GM23338 (cell line): ENCODE measurements at regions not wholly inside any gene's neighbourhood (a gene's known extent, or its start where the extent isn't known, plus 50 kb on each side); places are given as distances from the start of the nearest gene placed in this dataset.

ENCODE experiments used
- CREB1 ChIP-seq: fragments of 250-450 bp; sonication (Bioruptor Pico); IDR thresholded peaks from 2 replicates; pipeline ENCODE4 v1.5.0; 2020; ENCODE audit warnings: low read depth, mild to moderate bottlenecking, moderate library complexity
- EZH2 ChIP-seq: fragments of 200-600 bp; sonication (generic); IDR thresholded peaks from one replicate; pipeline ENCODE4 v1.8.0; 2017; ENCODE audit warnings: antibody characterized with exemption, mild to moderate bottlenecking, low read depth; ENCODE audit not compliant: unreplicated experiment
- EZH2phosphoT487 ChIP-seq: fragments of 200-600 bp; sonication (generic); IDR thresholded peaks from one replicate; pipeline ENCODE4 v1.8.1; 2018; ENCODE audit warnings: antibody characterized with exemption; ENCODE audit not compliant: unreplicated experiment
- POLR2AphosphoS5 ChIP-seq: IDR thresholded peaks from 2 replicates; pipeline ENCODE4 v1.6.1; 2016; ENCODE audit warnings: antibody characterized with exemption, low read depth
- TF ChIP-seq, protein P1 (sequence below), 2 experiments: fragments of 200-600 bp in 1 of 2; sonication (generic) in 1 of 2; conservative IDR thresholded peaks; 2 replicates each; pipeline versions ENCODE4 v1.5.1 to v1.6.1; 2016 to 2017; ENCODE audit warnings: antibody characterized with exemption in 2 of 2, low read depth in 2 of 2, mild to moderate bottlenecking in 2 of 2, moderate library complexity in 1 of 2
- TF ChIP-seq, protein P2 (sequence below): IDR thresholded peaks from one replicate; pipeline ENCODE4 v1.6.1; 2018; ENCODE audit warnings: antibody characterized with exemption; ENCODE audit not compliant: unreplicated experiment
- TF ChIP-seq, protein P3 (sequence below): IDR thresholded peaks from 2 replicates; pipeline ENCODE4 v1.6.1; 2016; ENCODE audit warnings: antibody characterized with exemption

DNA sequence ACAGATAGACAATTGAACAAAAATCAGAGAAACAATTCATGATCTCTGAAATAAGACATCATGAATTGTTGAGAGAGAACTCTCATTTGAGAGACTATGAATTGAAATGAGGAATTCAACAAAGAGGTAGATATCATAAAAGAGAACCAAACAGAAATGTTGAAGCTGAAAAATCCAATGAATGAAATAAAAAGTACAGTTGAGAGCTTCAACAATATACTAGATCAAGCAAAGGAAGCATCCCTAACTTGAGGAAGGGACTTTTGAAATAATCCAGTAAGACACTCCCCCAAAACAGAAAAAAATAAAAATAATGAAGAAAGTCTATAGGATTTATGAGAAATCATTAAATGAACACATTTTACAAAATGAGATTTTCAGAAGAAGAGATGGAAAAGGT, 310.0 kb upstream of the PCDH10 start:
- TF ChIP-seq, protein P1, sequence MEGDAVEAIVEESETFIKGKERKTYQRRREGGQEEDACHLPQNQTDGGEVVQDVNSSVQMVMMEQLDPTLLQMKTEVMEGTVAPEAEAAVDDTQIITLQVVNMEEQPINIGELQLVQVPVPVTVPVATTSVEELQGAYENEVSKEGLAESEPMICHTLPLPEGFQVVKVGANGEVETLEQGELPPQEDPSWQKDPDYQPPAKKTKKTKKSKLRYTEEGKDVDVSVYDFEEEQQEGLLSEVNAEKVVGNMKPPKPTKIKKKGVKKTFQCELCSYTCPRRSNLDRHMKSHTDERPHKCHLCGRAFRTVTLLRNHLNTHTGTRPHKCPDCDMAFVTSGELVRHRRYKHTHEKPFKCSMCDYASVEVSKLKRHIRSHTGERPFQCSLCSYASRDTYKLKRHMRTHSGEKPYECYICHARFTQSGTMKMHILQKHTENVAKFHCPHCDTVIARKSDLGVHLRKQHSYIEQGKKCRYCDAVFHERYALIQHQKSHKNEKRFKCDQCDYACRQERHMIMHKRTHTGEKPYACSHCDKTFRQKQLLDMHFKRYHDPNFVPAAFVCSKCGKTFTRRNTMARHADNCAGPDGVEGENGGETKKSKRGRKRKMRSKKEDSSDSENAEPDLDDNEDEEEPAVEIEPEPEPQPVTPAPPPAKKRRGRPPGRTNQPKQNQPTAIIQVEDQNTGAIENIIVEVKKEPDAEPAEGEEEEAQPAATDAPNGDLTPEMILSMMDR (conservative IDR thresholded peaks at IDR 0.05; ENCODE audit: low read depth in 2 of 2): no peak
- TF ChIP-seq, protein P2, sequence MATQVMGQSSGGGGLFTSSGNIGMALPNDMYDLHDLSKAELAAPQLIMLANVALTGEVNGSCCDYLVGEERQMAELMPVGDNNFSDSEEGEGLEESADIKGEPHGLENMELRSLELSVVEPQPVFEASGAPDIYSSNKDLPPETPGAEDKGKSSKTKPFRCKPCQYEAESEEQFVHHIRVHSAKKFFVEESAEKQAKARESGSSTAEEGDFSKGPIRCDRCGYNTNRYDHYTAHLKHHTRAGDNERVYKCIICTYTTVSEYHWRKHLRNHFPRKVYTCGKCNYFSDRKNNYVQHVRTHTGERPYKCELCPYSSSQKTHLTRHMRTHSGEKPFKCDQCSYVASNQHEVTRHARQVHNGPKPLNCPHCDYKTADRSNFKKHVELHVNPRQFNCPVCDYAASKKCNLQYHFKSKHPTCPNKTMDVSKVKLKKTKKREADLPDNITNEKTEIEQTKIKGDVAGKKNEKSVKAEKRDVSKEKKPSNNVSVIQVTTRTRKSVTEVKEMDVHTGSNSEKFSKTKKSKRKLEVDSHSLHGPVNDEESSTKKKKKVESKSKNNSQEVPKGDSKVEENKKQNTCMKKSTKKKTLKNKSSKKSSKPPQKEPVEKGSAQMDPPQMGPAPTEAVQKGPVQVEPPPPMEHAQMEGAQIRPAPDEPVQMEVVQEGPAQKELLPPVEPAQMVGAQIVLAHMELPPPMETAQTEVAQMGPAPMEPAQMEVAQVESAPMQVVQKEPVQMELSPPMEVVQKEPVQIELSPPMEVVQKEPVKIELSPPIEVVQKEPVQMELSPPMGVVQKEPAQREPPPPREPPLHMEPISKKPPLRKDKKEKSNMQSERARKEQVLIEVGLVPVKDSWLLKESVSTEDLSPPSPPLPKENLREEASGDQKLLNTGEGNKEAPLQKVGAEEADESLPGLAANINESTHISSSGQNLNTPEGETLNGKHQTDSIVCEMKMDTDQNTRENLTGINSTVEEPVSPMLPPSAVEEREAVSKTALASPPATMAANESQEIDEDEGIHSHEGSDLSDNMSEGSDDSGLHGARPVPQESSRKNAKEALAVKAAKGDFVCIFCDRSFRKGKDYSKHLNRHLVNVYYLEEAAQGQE: no peak
- TF ChIP-seq, protein P3, sequence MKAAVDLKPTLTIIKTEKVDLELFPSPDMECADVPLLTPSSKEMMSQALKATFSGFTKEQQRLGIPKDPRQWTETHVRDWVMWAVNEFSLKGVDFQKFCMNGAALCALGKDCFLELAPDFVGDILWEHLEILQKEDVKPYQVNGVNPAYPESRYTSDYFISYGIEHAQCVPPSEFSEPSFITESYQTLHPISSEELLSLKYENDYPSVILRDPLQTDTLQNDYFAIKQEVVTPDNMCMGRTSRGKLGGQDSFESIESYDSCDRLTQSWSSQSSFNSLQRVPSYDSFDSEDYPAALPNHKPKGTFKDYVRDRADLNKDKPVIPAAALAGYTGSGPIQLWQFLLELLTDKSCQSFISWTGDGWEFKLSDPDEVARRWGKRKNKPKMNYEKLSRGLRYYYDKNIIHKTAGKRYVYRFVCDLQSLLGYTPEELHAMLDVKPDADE: no peak
- no peak for TF ChIP-seq EZH2
- TF ChIP-seq POLR2AphosphoS5: no peak
- no peak for TF ChIP-seq EZH2phosphoT487
- TF ChIP-seq CREB1: no peak
